Astrocyte (in vitro differentiated cells and primary cell): ENCODE measurements at regions not wholly inside any gene's neighbourhood (a gene's known extent, or its start where the extent isn't known, plus 50 kb on each side); places are given as distances from the start of the nearest gene placed in this dataset.

ENCODE experiments used
- CTCF ChIP-seq: IDR thresholded peaks from 2 replicates; pipeline ENCODE4 v1.5.1; 2011; ENCODE audit warnings: low read depth, mild to moderate bottlenecking, inconsistent platforms, low read length, moderate library complexity; ENCODE audit not compliant: insufficient read depth
- EZH2 ChIP-seq: IDR thresholded peaks from 2 replicates; pipeline ENCODE4 v1.6.1; 2012; ENCODE audit warnings: mild to moderate bottlenecking, low read length, inconsistent platforms; ENCODE audit not compliant: insufficient read depth

GRCh38 chr16:59878999-59879398 is 1144.9 kb upstream of the GOT2 start:
- no peak for TF ChIP-seq CTCF
- no peak for TF ChIP-seq EZH2
